IMR-90 (cell line): ENCODE measurements at regions not wholly inside any gene's neighbourhood (a gene's known extent, or its start where the extent isn't known, plus 50 kb on each side); places are given as distances from the start of the nearest gene placed in this dataset.

Experiments used
- CTCF ChIP-seq: conservative IDR thresholded peaks from 2 replicates; pipeline ENCODE4 v1.5.1; 2012; ENCODE audit warnings: mild to moderate bottlenecking, low read depth, low read length, improper control_type of control experiment
- FOS ChIP-seq: fragments of 150-350 bp; IDR thresholded peaks from 2 replicates; pipeline ENCODE4 v1.6.1; 2016; ENCODE audit warnings: low read depth, low read length
- MAFK ChIP-seq: IDR thresholded peaks from 2 replicates; pipeline ENCODE4 v1.6.1; 2012; ENCODE audit warnings: low read depth, low read length, improper control_type of control experiment

- TF ChIP-seq CTCF (no peak), FOS (no peak), MAFK (no peak)
These were observed 247.6 kb downstream of the TMX3 start for GRCh38 chr18:68467329-68467728.
